ENCODE measurements at regions not wholly inside any gene's neighbourhood (a gene's known extent, or its start where the extent isn't known, plus 50 kb on each side); places are given as distances from the start of the nearest gene placed in this dataset.

DNA sequence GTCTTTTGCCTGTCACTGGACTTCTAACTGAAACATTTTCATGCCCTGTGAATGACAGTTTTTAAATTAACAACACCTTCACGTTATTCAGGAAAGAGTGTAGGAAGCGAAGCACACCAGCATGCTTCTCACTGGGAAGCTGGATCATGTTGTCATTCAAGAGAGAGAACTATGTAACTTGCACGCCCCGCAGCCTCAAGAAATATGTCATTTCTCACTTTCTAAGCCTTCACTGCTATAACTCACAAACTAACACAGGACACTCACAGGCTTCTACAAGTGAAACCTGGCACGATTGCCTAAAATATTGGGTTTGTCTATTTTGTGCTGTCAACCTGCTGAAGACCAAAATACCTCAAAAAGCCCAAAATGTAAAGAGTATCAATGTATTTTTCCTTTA, 466.3 kb downstream of the EFNA5 start:
- ATAC-seq = no peak
- intact Hi-C loops (cut with DNase I) = no loop called here

DNA sequence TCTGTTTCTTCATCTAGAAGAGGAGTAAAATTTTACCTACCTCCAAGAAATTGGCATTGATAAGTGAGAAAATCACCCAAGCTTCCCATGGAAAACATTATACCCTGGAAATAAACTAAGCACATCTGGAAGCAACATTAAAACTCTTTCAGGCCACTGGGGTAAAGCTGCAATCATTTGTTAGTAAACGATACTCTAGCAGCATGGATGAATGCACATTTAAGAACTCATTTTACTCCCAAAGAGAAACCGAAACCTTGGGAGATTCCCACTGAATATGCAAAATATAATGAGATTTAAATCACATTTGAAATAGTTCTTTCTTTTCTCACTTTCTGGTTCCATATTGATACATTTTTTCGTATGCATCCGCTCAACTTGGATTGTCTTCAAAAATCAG, 467.5 kb downstream of the EFNA5 start:
- WGBS (ENCODE audit: insufficient coverage, low coverage, low lambda C conversion rate, missing lambda C conversion rate) = 58% methylated on average over 4 of the region's 4 CpGs
- Histone ChIP-seq H3K9me3 (no peaks in the 10 kb centered on the region), H3K4me1 (no peaks in the 10 kb centered on the region), H3K36me3 (no peaks in the 10 kb centered on the region), H3K27ac (no peak overlapping the region), H3K27me3 (no peaks in the 10 kb centered on the region), H3K4me3 (no peak overlapping the region)
- intact Hi-C loops (cut with DNase I) = no loop called here
- TF ChIP-seq POLR2A (IDR thresholded peaks at IDR 0.05) = no peak
- TF ChIP-seq, protein P1, sequence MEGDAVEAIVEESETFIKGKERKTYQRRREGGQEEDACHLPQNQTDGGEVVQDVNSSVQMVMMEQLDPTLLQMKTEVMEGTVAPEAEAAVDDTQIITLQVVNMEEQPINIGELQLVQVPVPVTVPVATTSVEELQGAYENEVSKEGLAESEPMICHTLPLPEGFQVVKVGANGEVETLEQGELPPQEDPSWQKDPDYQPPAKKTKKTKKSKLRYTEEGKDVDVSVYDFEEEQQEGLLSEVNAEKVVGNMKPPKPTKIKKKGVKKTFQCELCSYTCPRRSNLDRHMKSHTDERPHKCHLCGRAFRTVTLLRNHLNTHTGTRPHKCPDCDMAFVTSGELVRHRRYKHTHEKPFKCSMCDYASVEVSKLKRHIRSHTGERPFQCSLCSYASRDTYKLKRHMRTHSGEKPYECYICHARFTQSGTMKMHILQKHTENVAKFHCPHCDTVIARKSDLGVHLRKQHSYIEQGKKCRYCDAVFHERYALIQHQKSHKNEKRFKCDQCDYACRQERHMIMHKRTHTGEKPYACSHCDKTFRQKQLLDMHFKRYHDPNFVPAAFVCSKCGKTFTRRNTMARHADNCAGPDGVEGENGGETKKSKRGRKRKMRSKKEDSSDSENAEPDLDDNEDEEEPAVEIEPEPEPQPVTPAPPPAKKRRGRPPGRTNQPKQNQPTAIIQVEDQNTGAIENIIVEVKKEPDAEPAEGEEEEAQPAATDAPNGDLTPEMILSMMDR (IDR thresholded peaks at IDR 0.05) = no peak
- ATAC-seq (no peak), DNase-seq (no peak)

More for the DNA sequence above, 466.3 kb downstream of the EFNA5 start:
- Histone ChIP-seq H3K9me3 (no peaks in the 10 kb centered on the region), H3K4me1 (no peaks in the 10 kb centered on the region), H3K27me3 (no peaks in the 10 kb centered on the region), H3K36me3 (no peaks in the 10 kb centered on the region), H3K4me3 (no peak overlapping the region), H3K27ac (no peak overlapping the region)
- DNase-seq = no peak
- TF ChIP-seq, protein P1 (IDR thresholded peaks at IDR 0.05) = no peak
- TF ChIP-seq POLR2A (IDR thresholded peaks at IDR 0.05) = no peak
- 57% methylated on average over 5 of the region's 5 CpGs for WGBS (ENCODE audit: insufficient coverage, low coverage, low lambda C conversion rate, missing lambda C conversion rate)

DNA sequence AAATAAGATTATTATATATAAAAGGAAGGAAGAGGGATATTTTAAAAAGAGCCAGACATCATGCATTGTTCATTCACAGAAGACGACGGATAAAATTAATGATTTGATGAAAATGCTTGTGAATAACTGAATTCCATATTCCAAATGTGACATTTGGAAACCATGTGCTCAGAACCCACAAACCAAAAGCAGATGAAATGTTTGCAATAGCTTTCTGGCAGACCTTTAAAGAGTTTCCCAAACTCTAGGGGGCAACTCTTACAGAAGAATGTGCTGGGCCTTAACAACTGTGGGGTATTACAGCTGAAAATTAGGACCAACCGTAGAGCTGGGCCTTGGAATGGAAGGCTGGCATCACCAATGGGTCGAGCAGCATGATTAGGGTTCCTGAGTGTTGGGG, 471.0 kb downstream of the EFNA5 start:
- no peaks in the 10 kb centered on the region for H3K9me3 ChIP-seq
- 57% methylated on average over 4 of the region's 4 CpGs for WGBS (ENCODE audit: insufficient coverage, low coverage, low lambda C conversion rate, missing lambda C conversion rate)
- no peak overlapping the region for H3K27ac ChIP-seq
- H3K4me1 ChIP-seq = no peaks in the 10 kb centered on the region
- no peaks in the 10 kb centered on the region for H3K27me3 ChIP-seq
- no peak for ATAC-seq
- H3K4me3 ChIP-seq = no peak overlapping the region
- DNase-seq = no peak
- intact Hi-C loops (cut with DNase I) = no loop called here
- no peak for TF ChIP-seq POLR2A (IDR thresholded peaks at IDR 0.05)
- TF ChIP-seq, protein P1 (IDR thresholded peaks at IDR 0.05) = no peak
- no peaks in the 10 kb centered on the region for H3K36me3 ChIP-seq

DNA sequence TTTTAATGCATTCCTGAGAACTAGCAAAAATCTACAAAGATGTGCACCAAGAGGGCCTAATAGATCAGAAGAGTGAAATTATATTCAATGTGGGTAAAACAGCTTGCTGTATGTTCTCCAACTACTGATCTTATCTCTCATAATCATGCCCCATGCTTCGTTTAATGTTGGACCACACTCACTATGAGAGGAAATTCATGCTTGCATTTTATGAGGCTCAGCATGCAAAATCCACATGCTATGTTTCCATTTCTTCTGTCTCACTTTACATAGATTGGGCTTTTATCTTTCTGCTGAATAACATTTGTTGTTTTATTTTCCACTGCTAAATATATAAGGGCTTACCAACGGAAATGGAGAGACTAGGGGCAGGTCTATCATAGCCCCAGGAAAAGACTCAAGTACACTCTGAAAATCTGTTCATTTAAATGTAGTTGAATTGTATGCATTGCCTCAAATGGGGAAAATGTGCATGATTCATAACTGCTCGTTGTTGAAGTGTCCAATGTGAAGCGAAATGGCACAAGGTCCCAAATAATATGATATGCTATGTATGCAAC, 474.2 kb downstream of the EFNA5 start:
- no peak for ATAC-seq
- 41% methylated on average over 4 of the region's 4 CpGs for WGBS (ENCODE audit: insufficient coverage, low coverage, low lambda C conversion rate, missing lambda C conversion rate)

More for the DNA sequence above, 474.2 kb downstream of the EFNA5 start:
- Histone ChIP-seq H3K4me3 (no peak overlapping the region), H3K9me3 (no peaks in the 10 kb centered on the region), H3K27ac (no peak overlapping the region), H3K36me3 (no peaks in the 10 kb centered on the region), H3K4me1 (no peaks in the 10 kb centered on the region), H3K27me3 (no peaks in the 10 kb centered on the region)
- no peak for TF ChIP-seq POLR2A (IDR thresholded peaks at IDR 0.05)
- TF ChIP-seq, protein P1 (IDR thresholded peaks at IDR 0.05) = no peak
- intact Hi-C loops (cut with DNase I) = no loop called here
- DNase-seq = no peak

All from right lobe of liver (tissue), 6 donors.